Upper lobe of left lung (tissue), 4 donors: ENCODE measurements at regions not wholly inside any gene's neighbourhood (a gene's known extent, or its start where the extent isn't known, plus 50 kb on each side); places are given as distances from the start of the nearest gene placed in this dataset.

Experiments
- CTCF ChIP-seq, 6 experiments: fragments of 450-650 bp in 4 of 6; fragments of 200-600 bp in 2 of 6; sonication (generic) in 2 of 6; IDR thresholded peaks; one replicate each; pipeline ENCODE4 v1.5.1; 2016 to 2019; ENCODE audit warnings: antibody characterized with exemption in 6 of 6
- EP300 ChIP-seq, 4 donors: sonication (generic); formaldehyde crosslinking; IDR thresholded peaks; one replicate each; pipeline ENCODE4 v1.5.1; 2017; ENCODE audit warnings: antibody characterized with exemption in 4 of 4, control low read depth in 2 of 4
- POLR2A ChIP-seq, 4 donors: fragments of 450-650 bp; IDR thresholded peaks; one replicate each; pipeline ENCODE4 v1.5.1; 2016 to 2017; ENCODE audit warnings: antibody characterized with exemption in 4 of 4, mild to moderate bottlenecking in 2 of 4
- POLR2AphosphoS5 ChIP-seq, 2 donors: sonication (generic); formaldehyde crosslinking; IDR thresholded peaks; one replicate each; pipeline ENCODE4 v1.5.1; 2017; ENCODE audit warnings: antibody characterized with exemption in 2 of 2

DNA sequence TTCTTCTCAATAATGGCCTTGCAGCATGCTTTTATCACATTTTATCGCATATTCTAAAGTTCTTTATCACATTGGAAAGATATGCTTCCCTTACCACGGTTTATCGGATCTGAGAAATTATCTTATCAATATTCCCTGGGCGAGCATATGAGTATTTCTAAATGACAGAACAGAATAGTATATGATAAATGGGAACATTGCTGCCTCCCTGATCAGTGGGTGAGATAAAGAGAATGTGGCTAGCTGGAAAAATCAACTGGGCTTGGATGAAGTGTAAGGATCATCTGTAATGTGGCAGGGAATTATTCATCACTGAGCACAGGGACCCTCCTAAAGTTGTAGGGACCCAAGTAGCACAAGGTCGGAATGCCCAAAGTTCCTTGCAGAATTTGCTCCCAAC is 667.4 kb upstream of the NRP1 start:
- TF ChIP-seq CTCF (IDR thresholded peaks at IDR 0.05) (no peak), POLR2A (IDR thresholded peaks at IDR 0.05) (no peak), EP300 (IDR thresholded peaks at IDR 0.05) (no peak), POLR2AphosphoS5 (IDR thresholded peaks at IDR 0.05) (no peak)
